ENCODE measurements at regions not wholly inside any gene's neighbourhood (a gene's known extent, or its start where the extent isn't known, plus 50 kb on each side); places are given as distances from the start of the nearest gene placed in this dataset.

DNA sequence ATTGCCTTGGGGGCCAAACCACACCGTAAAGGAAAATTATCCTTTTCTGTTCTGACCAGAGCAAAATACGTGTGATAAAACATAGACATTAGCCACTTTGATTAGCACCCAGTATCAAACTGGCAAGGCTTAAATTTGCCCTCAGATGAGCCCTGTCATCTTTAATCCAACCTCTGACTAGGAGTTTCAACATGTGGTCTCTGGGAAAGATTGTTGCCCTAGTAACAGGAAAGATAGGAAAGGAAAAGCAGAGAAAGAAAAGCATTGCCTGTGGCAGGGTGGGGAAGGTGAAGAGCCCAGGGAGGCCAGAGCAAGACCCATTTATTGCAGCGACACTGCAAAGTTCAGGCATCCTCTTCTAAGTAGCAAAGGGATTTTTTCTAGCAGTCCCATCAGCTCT, 181.5 kb upstream of the SCN7A start:
- TF ChIP-seq, protein P1, sequence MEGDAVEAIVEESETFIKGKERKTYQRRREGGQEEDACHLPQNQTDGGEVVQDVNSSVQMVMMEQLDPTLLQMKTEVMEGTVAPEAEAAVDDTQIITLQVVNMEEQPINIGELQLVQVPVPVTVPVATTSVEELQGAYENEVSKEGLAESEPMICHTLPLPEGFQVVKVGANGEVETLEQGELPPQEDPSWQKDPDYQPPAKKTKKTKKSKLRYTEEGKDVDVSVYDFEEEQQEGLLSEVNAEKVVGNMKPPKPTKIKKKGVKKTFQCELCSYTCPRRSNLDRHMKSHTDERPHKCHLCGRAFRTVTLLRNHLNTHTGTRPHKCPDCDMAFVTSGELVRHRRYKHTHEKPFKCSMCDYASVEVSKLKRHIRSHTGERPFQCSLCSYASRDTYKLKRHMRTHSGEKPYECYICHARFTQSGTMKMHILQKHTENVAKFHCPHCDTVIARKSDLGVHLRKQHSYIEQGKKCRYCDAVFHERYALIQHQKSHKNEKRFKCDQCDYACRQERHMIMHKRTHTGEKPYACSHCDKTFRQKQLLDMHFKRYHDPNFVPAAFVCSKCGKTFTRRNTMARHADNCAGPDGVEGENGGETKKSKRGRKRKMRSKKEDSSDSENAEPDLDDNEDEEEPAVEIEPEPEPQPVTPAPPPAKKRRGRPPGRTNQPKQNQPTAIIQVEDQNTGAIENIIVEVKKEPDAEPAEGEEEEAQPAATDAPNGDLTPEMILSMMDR (conservative IDR thresholded peaks at IDR 0.05; ENCODE audit: low read depth, low read length): no peak
- TF ChIP-seq POLR2A (IDR thresholded peaks at IDR 0.05; ENCODE audit: low read depth, low read length): no peak
- TF ChIP-seq CEBPB (IDR thresholded peaks at IDR 0.05; ENCODE audit: low read depth, low read length): no peak
- TF ChIP-seq RFX5 (IDR thresholded peaks at IDR 0.05; ENCODE audit: low read depth, low read length): no peak
- no peak for TF ChIP-seq MAFK (IDR thresholded peaks at IDR 0.05; ENCODE audit: low read depth, low read length)
- TF ChIP-seq CHD1 (IDR thresholded peaks at IDR 0.05; ENCODE audit: low read depth, low read length): no peak
- TF ChIP-seq RCOR1 (IDR thresholded peaks at IDR 0.05; ENCODE audit: insufficient replicate concordance, low read length): no peak
- TF ChIP-seq SMC3 (IDR thresholded peaks at IDR 0.05; ENCODE audit: low read depth, low read length): no peak
- no peak for TF ChIP-seq USF2 (IDR thresholded peaks at IDR 0.05; ENCODE audit: low read depth, low read length)
- no peak for TF ChIP-seq BHLHE40 (IDR thresholded peaks at IDR 0.05; ENCODE audit: low read depth, low read length)
- no peak for TF ChIP-seq MXI1 (IDR thresholded peaks at IDR 0.05; ENCODE audit: borderline replicate concordance, low read depth, low read length)
- TF ChIP-seq RAD21 (IDR thresholded peaks at IDR 0.05; ENCODE audit: low read length): no peak
- no peak for TF ChIP-seq MAZ (IDR thresholded peaks at IDR 0.05; ENCODE audit: borderline replicate concordance, low read depth, low read length)
- no peak for TF ChIP-seq FOS (IDR thresholded peaks at IDR 0.05; ENCODE audit: low read depth, low read length)
